Testis (tissue), 2 donors: ENCODE measurements at regions not wholly inside any gene's neighbourhood (a gene's known extent, or its start where the extent isn't known, plus 50 kb on each side); places are given as distances from the start of the nearest gene placed in this dataset.

Source experiments
- CTCF ChIP-seq, 3 experiments: fragments of 450-650 bp in 2 of 3; fragments of 200-600 bp in 1 of 3; sonication (generic) in 1 of 3; IDR thresholded peaks; one replicate each; pipeline ENCODE4 v1.5.1; 2016 to 2019; ENCODE audit warnings: antibody characterized with exemption in 3 of 3, mild to moderate bottlenecking in 2 of 3, moderate library complexity in 1 of 3
- POLR2A ChIP-seq: fragments of 450-650 bp; IDR thresholded peaks from one replicate; pipeline ENCODE4 v1.6.1; 2017; ENCODE audit warnings: antibody characterized with exemption, mild to moderate bottlenecking, moderate library complexity

- TF ChIP-seq CTCF (IDR thresholded peaks at IDR 0.05): no peak
- TF ChIP-seq POLR2A: no peak
Observed at GRCh38 chr7:96921231-96921630, 84.1 kb upstream of the DLX6 start.
